DND-41 (cell line): ENCODE measurements at regions not wholly inside any gene's neighbourhood (a gene's known extent, or its start where the extent isn't known, plus 50 kb on each side); places are given as distances from the start of the nearest gene placed in this dataset.

Experiments used
- CTCF ChIP-seq: IDR thresholded peaks from 2 replicates; pipeline ENCODE4 v1.5.1; 2012; ENCODE audit warnings: borderline replicate concordance, low read length, moderate library complexity, mild to moderate bottlenecking; ENCODE audit not compliant: poor library complexity, severe bottlenecking; ENCODE audit errors: extremely low read depth
- EZH2 ChIP-seq: IDR thresholded peaks from 3 replicates; pipeline ENCODE4 v1.6.1; 2012; ENCODE audit warnings: borderline replicate concordance, low read depth, mild to moderate bottlenecking, moderate library complexity, low read length, inconsistent platforms; ENCODE audit not compliant: severe bottlenecking

DNA sequence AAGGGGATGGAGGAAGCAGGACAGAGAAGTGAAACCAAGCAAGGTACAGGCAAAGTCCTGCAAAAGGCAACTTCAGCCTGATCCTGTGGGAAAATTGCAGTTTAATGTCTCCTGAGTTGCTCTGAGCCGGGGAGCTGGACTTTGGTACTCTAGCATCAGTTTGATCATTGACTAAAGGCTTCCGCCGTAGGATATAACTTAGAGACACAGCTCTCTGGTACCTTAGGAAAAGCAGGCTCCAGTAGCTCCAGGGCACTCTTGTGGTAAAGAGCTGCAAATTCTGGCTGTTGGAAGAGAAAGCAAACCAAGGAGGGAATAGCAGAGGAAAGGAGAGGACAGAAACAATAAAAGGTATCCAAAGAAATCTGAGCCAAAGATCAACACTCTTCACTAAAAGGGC, 521.1 kb downstream of the PLOD2 start:
- TF ChIP-seq CTCF (no peak), EZH2 (no peak)
